DMS153 (cell line): ENCODE measurements at regions not wholly inside any gene's neighbourhood (a gene's known extent, or its start where the extent isn't known, plus 50 kb on each side); places are given as distances from the start of the nearest gene placed in this dataset.
"Not testable (repeated sequence)": the region's sequence is repeated elsewhere in the genome, so short reads cannot be mapped to it uniquely, and the experiment has no call there.

Experiments
- DNase-seq: peaks from one replicate; lab custom pipeline; 2025; lab: John Stamatoyannopoulos, UW

DNA sequence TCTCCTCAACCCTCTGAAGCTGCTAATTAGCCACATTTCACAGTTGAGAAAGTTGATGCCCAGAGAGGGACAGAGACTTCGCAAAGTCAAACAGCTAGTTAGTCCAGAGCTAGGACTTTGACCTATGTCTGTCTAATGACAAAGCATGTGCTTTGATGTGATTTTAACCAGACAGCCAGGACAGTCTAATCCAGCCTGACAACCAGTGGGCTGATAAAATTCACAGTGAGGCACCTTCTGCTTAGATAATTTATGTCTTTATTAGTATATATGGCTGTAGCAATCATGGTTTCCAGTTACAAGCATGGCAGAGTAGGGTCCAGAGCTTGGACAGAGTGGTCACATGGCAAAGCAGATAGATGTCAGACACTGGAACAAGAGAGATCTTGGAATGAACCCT is 133.6 kb upstream of the C1QTNF7 start:
- no peak for DNase-seq

DNA sequence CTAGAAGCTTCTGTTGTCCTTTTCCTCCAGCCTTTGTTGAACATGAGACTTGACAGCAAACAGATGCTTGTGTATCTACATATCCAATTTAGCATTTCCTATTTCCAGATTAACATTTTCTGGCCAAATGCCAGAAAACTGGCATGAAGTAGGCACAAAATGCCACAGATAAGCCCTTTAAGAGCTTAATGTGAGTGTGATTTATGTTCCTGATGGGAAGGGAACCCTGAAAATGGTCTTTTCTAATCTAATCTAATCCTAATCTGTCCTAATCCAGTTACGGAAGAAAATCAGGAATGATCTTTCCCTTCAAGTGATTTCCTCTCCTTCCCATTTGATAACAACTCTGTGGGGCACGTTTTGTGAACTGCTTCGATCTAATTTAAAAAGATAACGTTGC is 133.0 kb upstream of the C1QTNF7 start:
- no peak for DNase-seq

DNA sequence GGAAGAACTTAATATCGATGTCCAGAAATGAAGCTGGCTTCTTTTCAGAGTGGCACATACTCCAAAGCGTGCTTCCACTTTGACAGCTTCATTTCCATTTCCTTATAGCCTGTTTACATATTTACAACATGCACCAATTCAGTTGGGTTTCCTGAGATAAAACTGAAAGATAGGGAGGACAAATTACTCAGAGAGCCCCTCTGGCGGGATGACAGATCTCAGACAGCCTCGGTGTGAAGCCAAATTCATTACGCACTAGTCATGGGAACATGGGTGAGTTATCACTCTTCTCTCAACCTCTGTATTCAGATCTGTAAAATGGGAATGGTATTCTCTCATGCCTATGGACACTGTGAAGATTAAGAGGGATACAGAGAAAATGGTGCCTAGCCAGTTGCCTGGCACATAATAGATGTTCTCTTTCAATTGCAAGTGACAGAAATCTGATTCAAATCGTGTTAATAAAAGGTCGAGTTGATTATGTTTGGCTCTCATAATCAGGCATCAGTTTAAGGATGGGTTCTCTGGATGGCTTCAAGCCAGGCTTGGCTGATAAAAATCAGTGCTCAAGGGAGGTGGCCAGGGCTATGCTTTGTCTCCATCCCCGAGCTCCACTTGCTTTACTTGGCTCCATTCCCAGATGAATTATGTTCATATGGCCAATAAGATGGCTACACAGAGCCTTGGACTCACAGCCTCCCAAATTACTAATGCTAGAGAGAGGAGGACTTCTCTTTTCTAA is 132.2 kb upstream of the C1QTNF7 start:
- DNase-seq = peak; percentile 47

DNA sequence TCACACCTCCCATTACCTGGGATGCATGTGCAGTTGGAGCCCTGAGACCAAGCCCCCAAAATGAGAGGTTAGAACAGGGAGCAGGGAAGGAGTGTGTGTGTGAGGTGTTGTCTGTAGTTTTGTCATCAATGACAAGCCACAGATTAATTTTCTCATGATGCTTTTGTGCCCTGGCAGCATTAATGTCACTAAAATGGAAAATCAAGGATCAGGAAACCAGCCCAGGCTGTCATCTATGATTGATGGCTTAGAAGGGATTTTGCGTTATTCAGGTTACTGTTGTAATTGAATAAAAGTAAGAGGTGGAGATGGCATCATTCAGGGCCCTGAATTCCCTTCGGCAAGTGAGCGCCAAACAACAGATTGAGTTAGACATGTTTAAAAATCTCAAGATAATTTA is 130.5 kb upstream of the C1QTNF7 start:
- no peak for DNase-seq

DNA sequence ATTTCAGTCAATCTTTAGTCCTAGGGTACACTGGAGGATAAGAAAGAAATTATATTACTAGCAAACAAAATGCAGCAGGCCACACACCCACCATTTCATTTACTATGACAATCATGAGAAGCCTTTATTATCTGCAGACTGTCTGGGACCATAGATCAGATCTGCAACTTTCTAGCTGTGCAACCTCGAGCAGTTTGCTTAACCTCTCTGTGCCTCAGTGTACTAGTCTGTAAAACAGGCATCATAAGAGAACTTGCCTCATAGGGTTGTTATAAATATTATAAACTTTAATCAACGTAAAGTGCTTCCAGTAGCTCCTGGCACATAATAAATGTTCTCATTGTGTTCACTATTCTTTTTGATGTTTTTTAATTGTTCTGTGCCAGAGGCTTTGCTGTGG is 128.2 kb upstream of the C1QTNF7 start:
- DNase-seq = no peak

DNA sequence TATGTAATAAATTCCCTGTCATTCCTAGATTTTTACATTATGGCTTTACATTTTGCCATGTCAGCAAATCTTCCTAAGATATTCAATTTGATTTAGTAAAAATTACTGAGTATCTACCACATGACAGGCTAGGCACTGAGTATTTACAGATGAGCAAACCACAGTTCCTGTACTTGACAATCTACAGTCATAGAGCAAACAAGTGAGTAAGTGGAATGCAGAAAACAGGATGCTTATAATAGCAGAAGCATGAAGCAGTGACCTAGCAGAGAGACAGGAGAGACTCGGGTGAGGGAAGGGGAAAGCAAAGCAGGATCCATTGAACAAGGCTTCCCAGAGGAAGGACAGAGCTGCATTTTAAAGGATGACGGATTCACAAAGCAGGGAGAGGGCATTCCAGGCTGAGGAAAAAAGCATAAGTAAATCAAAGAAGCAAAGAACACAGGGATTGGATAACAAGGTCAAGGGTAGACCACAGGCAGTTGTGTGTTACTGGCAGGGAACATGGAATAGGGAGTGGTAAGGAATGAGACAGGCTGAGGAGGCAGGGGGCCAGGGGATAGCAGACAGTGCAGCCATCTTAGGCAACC is 124.7 kb upstream of the C1QTNF7 start:
- no peak for DNase-seq

DNA sequence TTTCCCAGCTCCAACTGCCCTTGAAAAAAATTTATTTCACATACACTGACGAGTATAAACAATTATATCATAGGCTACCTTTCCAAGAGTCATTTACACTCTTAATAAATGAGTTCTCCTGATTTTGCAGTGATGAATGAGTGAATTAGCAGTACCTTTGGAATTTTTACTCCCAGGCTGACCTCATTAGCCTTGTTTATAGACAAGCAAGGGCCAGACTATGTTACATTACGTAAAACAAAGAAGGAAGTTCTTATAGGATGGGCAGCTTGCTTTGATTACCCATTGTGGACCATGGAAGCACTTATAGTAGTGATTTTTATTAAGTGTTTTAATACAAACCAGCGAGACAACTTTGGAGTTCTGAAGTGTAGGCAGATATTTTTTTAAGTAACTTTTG is 112.9 kb upstream of the C1QTNF7 start:
- DNase-seq = no peak

DNA sequence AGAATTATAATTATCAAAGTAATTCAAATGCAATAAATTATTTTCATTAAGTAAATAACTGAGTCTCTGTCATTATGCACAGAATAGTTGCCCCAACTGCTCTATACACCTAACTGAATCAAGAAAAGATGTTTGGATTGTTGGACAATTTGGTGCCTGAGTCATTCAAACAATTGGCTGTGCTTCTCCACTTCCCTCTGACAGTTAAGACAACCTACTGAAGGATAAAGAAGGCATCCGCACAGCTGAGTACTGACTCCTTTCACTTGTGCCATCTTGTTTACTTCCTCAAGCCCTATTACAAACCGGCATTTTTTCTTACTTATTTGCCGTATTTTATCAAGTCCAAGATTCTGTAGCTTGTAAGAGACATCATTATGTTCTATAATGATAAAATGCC is 110.6 kb upstream of the C1QTNF7 start:
- DNase-seq = no peak

DNA sequence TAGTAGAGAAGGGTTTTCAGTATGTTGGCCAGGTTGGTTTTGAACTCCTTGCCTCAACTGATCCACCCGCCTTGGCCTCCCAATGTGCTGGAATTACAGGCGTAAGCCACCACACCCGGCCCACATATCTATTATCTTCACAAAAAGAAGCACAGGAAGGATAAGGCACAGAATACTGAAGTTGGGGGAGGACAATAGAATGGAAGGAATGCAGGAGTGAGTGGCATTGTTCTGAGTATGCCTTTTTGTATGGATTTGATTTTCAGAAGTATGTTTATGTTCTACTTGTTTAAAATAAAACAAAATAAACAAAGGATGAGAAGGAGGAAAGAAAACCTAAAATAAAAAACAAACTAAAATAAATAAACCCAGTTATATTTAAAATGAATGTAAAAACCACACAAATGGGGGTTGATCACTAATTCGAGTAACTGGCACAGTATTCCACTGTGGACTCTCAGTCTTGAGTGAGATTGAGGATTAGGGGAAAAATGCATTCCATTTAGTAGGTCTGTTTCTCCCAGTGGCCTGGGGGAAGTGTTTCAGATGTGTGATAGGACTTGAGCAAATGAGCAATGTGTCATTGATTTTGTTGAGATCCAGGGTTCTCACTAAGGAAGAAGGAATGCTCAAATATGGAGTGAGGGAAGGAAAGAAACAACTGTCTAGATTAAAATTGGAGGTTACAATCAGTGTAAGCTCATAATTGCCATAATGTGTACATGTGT is 109.0 kb upstream of the C1QTNF7 start:
- no peak for DNase-seq

DNA sequence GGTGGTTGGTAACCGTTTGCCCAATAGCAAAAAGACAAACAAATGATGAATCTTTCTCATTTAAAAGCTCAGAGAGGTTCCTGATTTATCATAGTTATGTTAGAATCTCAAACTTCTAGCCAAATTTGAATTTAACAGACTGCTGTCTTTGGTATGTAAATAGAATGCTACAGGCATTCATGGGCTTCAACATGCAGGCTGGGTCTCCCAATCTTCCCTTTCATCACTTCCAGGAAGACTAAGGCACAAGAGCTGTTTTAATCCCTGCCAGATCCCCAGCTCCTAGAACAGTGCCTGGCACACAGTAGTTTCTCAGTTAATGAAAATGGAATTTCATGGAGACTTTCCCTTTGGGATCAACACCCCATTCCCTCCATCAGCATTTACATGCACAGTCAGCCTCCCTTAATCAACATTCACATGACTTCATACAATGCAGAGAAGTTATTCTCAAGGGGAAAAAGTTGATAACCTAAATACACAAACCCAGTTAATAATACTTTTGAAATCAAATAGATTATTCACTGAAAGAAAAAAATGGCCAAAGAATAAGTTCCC is 107.6 kb upstream of the C1QTNF7 start:
- DNase-seq = no peak

DNA sequence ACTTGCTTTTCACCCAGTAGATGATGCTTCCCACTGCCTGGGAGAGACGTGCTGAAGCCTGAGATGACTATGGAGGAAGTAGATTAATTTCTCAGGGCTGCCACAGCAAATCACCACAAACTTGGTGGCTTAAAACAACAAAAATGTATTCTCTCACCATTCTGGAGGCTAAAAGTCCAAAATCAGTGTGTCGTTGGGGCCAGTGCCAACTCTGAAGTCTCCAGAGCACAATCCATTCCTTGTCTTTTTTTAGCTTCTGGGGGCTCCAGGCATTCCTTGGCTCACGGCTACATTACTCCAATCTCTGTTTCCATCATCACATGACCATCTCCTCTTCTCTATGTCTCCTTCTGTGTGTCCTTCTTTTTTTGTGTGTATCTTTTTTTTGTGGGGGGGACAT is 105.8 kb upstream of the C1QTNF7 start:
- no peak for DNase-seq

DNA sequence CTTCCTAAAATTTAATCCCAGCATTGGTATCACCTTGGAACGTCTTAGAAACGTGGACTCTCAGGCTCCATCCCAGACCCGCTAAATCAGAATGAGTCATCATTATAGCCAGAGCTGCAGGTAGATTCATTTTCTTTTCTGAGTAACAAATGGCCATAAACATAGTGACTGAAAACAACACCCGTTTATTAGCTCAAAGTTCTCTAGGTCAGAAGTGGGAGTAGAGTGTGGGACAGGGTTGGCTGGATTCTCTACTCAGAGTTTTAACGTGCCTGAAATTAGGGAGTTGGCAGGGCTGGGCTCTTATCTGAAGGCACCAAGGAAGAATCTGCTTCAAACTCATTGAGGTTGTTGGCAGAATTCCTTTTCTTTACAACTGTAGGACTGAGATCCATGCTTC is 101.8 kb upstream of the C1QTNF7 start:
- no peak for DNase-seq

DNA sequence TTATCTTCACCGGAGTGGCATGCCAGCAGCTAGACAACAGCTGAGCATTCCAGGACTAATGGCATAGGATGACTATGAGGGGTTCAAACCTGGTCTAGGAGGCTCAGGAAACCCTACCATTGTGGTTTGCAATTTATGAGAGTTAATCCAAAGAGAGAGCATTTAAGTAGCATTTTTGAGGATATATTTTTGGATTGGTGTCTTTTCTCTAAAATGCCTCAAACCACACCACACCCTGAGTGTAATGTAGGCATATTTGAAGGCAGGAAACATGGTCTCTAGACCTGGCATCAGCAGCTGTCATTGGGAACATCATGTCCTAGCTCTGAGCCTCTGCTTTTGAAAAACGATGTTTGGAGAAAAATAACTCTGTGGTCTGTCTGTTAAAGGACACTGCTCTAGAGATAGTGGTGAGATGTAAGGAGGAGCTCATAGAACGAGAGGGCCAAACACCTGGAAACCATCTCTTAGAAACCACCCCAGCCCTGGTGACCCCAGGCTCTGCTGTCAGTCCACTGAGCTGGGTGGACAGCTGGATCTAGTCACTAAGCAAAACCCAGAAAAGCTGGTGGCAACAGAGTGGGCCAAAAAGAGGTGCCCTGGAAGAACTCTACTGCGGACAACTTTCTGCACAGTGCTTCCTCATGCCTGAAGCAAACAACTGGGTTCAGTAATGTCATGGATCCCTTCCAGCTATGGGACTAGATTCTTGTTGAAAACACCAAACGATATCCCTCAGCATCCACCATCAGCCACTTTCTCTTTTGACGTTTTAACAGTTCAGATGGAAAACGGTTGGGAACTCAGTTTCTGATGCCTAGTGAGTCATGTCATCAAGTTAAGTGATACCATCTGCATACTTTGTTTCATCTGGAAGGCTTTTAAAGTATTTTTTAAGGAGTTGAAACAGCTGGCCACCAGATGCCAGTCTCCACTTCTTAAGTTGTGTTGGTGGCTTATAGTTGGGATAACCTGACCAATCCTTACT is 100.2 kb upstream of the C1QTNF7 start:
- DNase-seq = no peak

DNA sequence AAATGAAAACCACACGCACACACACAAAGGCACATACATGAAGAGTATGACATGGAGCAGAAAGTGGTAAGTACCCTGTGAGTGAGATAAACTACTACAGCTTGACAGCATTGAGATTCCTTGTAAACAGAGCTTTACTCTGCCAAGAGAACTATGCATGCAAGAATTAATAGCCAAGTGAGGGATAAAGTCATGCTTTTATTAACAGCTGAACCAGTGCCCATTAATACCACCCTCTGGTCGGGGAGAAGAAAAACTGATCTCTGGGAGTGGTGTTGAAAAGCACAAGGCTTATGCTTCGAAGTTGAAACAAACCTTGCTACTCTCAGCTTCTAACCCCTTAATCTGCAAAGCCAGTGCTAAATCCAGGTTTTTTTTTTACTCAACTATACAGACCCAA is 95.9 kb upstream of the C1QTNF7 start:
- no peak for DNase-seq

DNA sequence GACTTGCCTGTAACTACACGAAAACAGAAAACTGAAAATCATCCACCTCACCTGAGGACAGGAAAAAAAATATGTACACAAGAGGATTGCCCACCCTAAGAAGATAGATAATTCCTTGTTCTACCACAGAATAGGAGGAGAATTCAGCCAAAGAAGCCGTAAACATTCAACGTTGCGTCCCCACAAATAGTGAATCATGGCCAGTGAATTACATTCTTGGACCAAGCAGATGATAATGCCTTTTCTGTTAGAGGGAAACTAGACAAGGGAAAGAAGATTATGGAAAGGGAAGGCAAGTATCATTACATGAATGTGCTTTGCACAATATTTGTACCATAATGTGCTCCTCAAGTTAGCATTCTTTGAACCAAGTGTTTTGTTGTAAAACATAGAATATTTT is 95.5 kb upstream of the C1QTNF7 start:
- DNase-seq = no peak

DNA sequence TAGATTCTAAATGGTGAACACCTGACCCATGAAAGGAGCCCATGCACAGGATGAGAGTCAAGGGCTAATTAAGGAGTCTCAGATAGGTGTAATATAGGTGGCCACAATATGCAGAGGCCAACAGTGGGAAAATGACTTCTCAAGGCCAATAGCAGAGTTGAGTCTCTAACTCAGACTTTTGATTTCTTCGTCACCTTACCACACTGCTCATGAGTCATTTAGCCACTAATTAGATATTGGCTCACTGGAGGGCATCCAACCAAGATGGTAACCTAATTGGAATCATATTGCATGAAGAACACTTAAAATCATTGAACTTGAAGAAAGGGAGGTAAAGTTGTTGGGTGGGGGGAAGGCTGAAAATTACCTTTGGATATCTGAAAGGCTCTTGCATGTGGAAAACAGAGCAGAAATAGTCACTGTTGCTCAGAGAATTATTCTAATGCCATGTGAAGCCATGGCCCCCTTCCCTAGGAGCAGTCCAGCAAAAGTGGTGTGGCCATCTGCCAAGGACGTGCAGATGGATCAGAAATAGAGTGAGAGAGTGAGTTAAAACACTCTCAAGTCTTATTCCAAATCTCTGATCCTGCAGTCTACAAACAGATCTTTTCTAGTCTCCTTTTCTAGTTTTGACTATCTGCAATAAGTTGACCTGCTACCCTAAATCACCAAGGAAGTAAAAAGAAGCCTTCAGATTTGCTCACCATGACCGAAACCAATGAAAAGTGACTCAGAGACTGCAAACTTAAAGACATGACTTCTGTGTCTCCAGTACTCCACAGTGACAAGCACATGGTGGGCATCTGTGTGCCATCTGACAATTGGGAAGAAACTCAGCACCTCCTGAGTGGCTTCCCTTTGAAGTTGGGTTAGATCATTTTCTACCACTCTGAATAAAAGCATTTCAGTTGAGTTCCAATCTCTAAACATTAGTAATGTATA is 93.9 kb upstream of the C1QTNF7 start:
- DNase-seq = no peak

DNA sequence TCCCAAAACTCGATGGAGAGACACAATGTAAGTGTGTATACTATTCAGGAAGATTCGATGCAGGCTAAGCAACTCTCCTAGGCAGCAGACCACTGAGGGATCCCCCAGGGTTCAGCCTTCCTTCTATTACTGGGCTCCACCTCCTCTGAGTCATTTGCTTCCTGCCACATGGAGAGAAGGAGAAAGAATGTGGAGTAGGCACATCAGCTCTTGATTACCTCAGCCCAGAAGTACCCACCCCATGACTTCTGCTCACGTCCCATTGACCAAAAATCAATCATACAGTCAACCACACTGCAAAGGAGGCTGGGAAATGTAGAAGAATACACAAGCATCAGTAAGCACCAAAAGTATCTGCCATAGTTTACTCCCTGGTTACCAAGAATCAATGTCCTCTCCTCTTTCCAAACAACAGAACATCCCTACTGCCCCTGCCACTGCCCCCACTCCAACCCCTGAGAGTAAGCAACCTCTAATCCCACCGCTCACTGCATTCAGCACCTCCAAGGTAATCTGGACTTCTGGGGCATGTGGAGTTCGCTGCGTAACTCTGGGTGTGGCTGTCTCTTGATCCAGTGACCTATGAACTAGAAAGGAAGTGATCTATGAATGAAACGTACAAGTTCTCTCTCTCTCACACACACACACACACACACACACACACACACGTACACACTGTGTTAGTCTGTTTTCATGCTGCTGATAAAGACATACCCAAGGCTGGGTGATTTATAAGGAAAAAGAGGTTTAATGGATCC is 91.2 kb upstream of the C1QTNF7 start:
- DNase-seq = no peak

DNA sequence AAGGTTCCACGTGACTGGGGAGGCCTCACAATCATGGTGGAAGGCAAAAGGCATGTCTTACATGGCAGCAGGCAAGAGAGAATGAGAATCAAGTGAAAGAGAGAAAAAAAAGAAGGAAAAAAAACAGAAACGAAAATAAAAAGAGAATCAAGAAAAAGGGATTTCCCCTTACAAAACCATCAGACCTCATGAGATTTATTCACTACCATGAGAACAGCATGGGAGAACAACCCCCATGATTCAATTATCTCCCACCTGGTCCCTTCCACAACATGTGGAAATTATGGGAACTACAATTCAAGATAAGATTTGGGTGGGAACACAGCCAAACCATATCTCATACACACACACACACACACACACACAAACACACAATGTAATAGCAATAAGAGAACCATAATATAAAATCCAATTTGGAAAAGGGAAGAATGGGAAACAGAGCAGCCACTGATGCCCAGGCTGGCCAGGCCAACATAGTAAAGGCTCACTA is 90.6 kb upstream of the C1QTNF7 start:
- DNase-seq = not testable (repeated sequence)

DNA sequence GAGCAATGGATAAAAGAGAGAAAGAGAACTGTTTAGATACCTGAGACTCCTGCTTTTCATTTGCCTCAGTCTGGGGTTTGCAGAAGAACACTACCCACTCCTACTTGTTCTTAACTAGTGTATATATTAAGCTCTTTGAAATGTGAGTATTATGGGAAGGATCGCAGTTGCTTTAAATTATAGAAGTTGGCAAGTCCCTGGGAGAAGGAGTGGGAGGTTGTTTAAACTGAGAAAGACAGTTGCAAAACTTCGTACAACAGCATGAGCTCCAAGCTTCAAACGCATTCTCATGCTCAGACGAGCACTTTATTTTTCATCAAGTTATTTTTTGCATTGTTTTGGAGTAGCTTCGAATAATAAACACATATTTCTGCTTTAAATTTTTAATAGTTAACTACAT is 88.1 kb upstream of the C1QTNF7 start:
- no peak for DNase-seq

DNA sequence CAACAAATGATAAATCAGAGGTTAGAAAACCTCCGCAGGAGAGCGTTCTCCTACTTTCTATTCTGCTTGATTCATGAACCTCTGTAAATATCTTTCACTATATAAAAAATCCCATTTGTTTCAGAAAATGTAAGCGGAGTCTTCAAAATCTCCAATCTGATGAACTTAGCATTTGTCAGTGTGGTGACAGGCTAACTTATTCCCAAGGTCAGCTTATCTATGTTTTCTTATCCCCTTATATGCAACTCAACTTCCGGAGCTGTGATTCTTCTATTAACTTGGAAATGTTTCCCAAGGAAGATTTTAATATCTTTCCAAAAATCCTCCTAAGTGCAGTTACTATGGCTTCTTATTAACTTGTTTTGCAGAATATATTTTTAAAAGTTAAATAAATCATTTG is 87.5 kb upstream of the C1QTNF7 start:
- no peak for DNase-seq
